ENCODE measurements at regions not wholly inside any gene's neighbourhood (a gene's known extent, or its start where the extent isn't known, plus 50 kb on each side); places are given as distances from the start of the nearest gene placed in this dataset.
"Not testable (repeated sequence)": the region's sequence is repeated elsewhere in the genome, so short reads cannot be mapped to it uniquely, and the experiment has no call there.

DNA sequence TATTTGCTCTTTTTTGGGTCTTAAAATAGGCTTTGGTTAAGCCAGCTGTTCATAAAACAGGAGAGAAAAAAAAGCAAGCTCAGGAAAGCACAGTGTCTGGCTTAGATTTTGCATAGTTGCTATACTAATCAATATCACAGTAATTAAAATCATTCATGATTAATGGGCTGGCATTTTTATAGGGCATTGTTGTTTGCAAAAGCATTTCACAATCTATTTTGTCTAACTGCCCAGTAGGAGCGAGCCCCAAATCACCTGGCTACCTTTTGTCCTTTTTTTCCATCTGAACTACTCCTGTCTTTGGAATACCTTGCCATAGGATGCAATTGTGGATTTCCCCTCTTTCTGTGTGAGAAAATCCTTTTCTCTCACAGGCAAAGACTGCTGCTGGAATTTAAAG lies 619.8 kb downstream of the JRKL start:
- no peaks in the 10 kb centered on the region for H3K9me3 ChIP-seq (replicated peaks; ENCODE audit: control insufficient read depth, insufficient read depth, low read length)
- no peaks in the 10 kb centered on the region for H4K20me1 ChIP-seq (replicated peaks; ENCODE audit: control insufficient read depth, extremely low read depth, insufficient read depth, low read length)
- H3K9ac ChIP-seq (replicated peaks; ENCODE audit: extremely low read depth, insufficient read depth, low read length), result no peak overlapping the region
- H3K4me1 ChIP-seq (ENCODE audit: control insufficient read depth, extremely low read depth, insufficient read depth, low read length), result no peaks in the 10 kb centered on the region
- ChIA-PET CTCF (no interaction called here), POLR2A (no interaction called here)
- FAIRE-seq (no peak), DNase-seq (ENCODE audit: low read depth, low spot score) (no peak)
- no peaks in the 10 kb centered on the region for H3K27me3 ChIP-seq (ENCODE audit: control insufficient read depth in 2 of 2, insufficient read depth in 2 of 2, low read length in 2 of 2)
- TF ChIP-seq, protein P1, sequence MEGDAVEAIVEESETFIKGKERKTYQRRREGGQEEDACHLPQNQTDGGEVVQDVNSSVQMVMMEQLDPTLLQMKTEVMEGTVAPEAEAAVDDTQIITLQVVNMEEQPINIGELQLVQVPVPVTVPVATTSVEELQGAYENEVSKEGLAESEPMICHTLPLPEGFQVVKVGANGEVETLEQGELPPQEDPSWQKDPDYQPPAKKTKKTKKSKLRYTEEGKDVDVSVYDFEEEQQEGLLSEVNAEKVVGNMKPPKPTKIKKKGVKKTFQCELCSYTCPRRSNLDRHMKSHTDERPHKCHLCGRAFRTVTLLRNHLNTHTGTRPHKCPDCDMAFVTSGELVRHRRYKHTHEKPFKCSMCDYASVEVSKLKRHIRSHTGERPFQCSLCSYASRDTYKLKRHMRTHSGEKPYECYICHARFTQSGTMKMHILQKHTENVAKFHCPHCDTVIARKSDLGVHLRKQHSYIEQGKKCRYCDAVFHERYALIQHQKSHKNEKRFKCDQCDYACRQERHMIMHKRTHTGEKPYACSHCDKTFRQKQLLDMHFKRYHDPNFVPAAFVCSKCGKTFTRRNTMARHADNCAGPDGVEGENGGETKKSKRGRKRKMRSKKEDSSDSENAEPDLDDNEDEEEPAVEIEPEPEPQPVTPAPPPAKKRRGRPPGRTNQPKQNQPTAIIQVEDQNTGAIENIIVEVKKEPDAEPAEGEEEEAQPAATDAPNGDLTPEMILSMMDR (IDR thresholded peaks at IDR 0.05; ENCODE audit: extremely low read depth in 1 of 2, insufficient read depth in 1 of 2, low read depth in 1 of 2, low read length in 2 of 2), result no peak
- TF ChIP-seq FOS (IDR thresholded peaks at IDR 0.05; ENCODE audit: borderline replicate concordance, insufficient read depth, low read length) (no peak), POLR2A (IDR thresholded peaks at IDR 0.05; ENCODE audit: low read depth, low read length) (no peak), JUN (IDR thresholded peaks at IDR 0.05; ENCODE audit: borderline replicate concordance, insufficient read depth, insufficient read length, low read depth) (no peak), GATA2 (IDR thresholded peaks at IDR 0.05; ENCODE audit: insufficient read depth, insufficient read length, low read depth, low read length) (no peak), EZH2 (IDR thresholded peaks at IDR 0.05; ENCODE audit: borderline replicate concordance, low read depth, low read length, severe bottlenecking) (no peak), MYC (IDR thresholded peaks at IDR 0.05; ENCODE audit: low read depth, low read length) (no peak), POLR2AphosphoS5 (IDR thresholded peaks at IDR 0.05; ENCODE audit: insufficient read depth, low read depth, low read length) (no peak)
- TF ChIP-seq, protein P2, sequence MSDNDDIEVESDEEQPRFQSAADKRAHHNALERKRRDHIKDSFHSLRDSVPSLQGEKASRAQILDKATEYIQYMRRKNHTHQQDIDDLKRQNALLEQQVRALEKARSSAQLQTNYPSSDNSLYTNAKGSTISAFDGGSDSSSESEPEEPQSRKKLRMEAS (IDR thresholded peaks at IDR 0.05; ENCODE audit: insufficient read depth, insufficient read length), result no peak
- no peak overlapping the region for H3K4me3 ChIP-seq (replicated peaks in 1 of 3; ENCODE audit: insufficient read depth in 1 of 3, low read depth in 1 of 3, low read length in 3 of 3)
- no peak overlapping the region for H2AFZ ChIP-seq (ENCODE audit: low read depth, low read length)
- dilution Hi-C loops (cut with MboI; ENCODE audit: extremely low pct_ligation_motif_present, low sequenced_read_pairs) (no loop called here), intact Hi-C loops (cut with micrococcal nuclease) (no loop called here)
- no peaks in the 10 kb centered on the region for H3K9me1 ChIP-seq (replicated peaks; ENCODE audit: control insufficient read depth, extremely low read depth, insufficient read depth, low read length)
- H3K4me2 ChIP-seq (ENCODE audit: insufficient read depth, low read length), result no peak overlapping the region
- no peaks in the 10 kb centered on the region for H3K36me3 ChIP-seq (ENCODE audit: control insufficient read depth in 2 of 2, extremely low read depth in 1 of 2, insufficient read depth in 2 of 2, low read length in 2 of 2)
- H3K27ac ChIP-seq (ENCODE audit: insufficient read depth, low read depth, low read length), result no peak overlapping the region
- H3K79me2 ChIP-seq (ENCODE audit: control insufficient read depth, insufficient read depth, low read length), result no peaks in the 10 kb centered on the region
- no TSS peak for BruUV-seq (replicated peaks)

DNA sequence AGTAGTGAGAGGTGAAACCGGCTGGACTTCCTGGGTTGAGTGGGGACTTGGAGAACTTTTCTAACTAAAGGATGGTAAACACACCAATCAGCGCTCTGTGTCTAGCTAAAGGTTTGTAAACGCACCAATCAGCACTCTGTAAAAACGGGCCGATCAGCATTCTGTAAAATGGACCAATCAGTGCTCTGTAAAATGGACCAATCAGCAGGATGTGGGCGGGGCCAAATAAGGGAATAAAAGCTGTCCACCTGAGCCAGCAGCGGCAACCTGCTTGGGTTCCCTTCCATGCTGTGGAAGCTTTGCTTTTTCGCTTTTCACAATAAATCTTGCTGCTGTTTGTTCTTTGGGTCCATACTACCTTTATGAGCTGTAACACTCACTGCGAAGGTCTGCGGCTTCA lies 621.2 kb downstream of the JRKL start:
- DNase-seq (ENCODE audit: low read depth, low spot score); CTCF ChIA-PET; H3K4me2 ChIP-seq (ENCODE audit: insufficient read depth, low read length); H3K9me3 ChIP-seq (replicated peaks; ENCODE audit: control insufficient read depth, insufficient read depth, low read length); H3K9me1 ChIP-seq (replicated peaks; ENCODE audit: control insufficient read depth, extremely low read depth, insufficient read depth, low read length); H3K79me2 ChIP-seq (ENCODE audit: control insufficient read depth, insufficient read depth, low read length); dilution Hi-C loops (cut with MboI; ENCODE audit: extremely low pct_ligation_motif_present, low sequenced_read_pairs); BruUV-seq (replicated peaks); FAIRE-seq; POLR2A ChIA-PET; H3K27ac ChIP-seq (ENCODE audit: insufficient read depth, low read depth, low read length); H4K20me1 ChIP-seq (replicated peaks; ENCODE audit: control insufficient read depth, extremely low read depth, insufficient read depth, low read length); H3K36me3 ChIP-seq (ENCODE audit: control insufficient read depth in 2 of 2, extremely low read depth in 1 of 2, insufficient read depth in 2 of 2, low read length in 2 of 2); H3K4me3 ChIP-seq (replicated peaks in 1 of 3; ENCODE audit: insufficient read depth in 1 of 3, low read depth in 1 of 3, low read length in 3 of 3); H3K9ac ChIP-seq (replicated peaks; ENCODE audit: extremely low read depth, insufficient read depth, low read length); H3K4me1 ChIP-seq (ENCODE audit: control insufficient read depth, extremely low read depth, insufficient read depth, low read length); H2AFZ ChIP-seq (ENCODE audit: low read depth, low read length); H3K27me3 ChIP-seq (ENCODE audit: control insufficient read depth in 2 of 2, insufficient read depth in 2 of 2, low read length in 2 of 2); intact Hi-C loops (cut with micrococcal nuclease): not testable (repeated sequence)

Measured in endothelial cell of umbilical vein (primary cell).